GM23338 (cell line): ENCODE measurements at regions not wholly inside any gene's neighbourhood (a gene's known extent, or its start where the extent isn't known, plus 50 kb on each side); places are given as distances from the start of the nearest gene placed in this dataset.

ENCODE experiments used
- CREB1 ChIP-seq: fragments of 250-450 bp; sonication (Bioruptor Pico); IDR thresholded peaks from 2 replicates; pipeline ENCODE4 v1.5.0; 2020; ENCODE audit warnings: low read depth, mild to moderate bottlenecking, moderate library complexity
- EZH2 ChIP-seq: fragments of 200-600 bp; sonication (generic); IDR thresholded peaks from one replicate; pipeline ENCODE4 v1.8.0; 2017; ENCODE audit warnings: antibody characterized with exemption, mild to moderate bottlenecking, low read depth; ENCODE audit not compliant: unreplicated experiment
- EZH2phosphoT487 ChIP-seq: fragments of 200-600 bp; sonication (generic); IDR thresholded peaks from one replicate; pipeline ENCODE4 v1.8.1; 2018; ENCODE audit warnings: antibody characterized with exemption; ENCODE audit not compliant: unreplicated experiment
- JUNB ChIP-seq: IDR thresholded peaks from one replicate; pipeline ENCODE4 v1.6.1; 2016; ENCODE audit warnings: antibody characterized with exemption; ENCODE audit not compliant: unreplicated experiment
- POLR2AphosphoS5 ChIP-seq: IDR thresholded peaks from 2 replicates; pipeline ENCODE4 v1.6.1; 2016; ENCODE audit warnings: antibody characterized with exemption, low read depth
- ZNF114 ChIP-seq: fragments of 250-450 bp; sonication (Bioruptor Pico); IDR thresholded peaks from 2 replicates; pipeline ENCODE4 v1.5.0; 2020; ENCODE audit warnings: mild to moderate bottlenecking, moderate library complexity
- TF ChIP-seq, protein P1 (sequence below), 2 experiments: fragments of 200-600 bp in 1 of 2; sonication (generic) in 1 of 2; conservative IDR thresholded peaks; 2 replicates each; pipeline versions ENCODE4 v1.5.1 to v1.6.1; 2016 to 2017; ENCODE audit warnings: antibody characterized with exemption in 2 of 2, low read depth in 2 of 2, mild to moderate bottlenecking in 2 of 2, moderate library complexity in 1 of 2
- TF ChIP-seq, protein P2 (sequence below): IDR thresholded peaks from one replicate; pipeline ENCODE4 v1.6.1; 2018; ENCODE audit warnings: antibody characterized with exemption; ENCODE audit not compliant: unreplicated experiment
- TF ChIP-seq, protein P3 (sequence below): IDR thresholded peaks from 2 replicates; pipeline ENCODE4 v1.6.1; 2016; ENCODE audit warnings: antibody characterized with exemption

DNA sequence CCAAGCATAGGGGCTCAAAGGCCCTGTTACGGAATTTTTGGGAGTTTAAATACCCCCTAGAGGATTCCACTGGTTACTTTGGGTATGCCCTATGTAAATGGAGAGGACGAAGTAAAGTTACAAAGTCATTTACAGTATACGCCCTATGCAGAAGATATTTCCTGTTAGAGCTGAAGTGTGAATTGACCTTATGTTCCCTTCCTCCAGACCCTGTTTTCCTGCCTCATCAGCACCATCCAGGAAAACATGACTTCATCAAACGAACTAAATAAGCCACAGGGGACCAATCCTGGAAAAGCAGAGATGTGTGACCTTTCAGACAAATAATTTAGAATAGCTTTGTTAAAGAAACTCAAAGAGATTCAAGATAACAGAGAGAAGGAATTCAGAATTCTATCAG lies 177.4 kb downstream of the SQOR start:
- TF ChIP-seq EZH2, result no peak
- TF ChIP-seq, protein P1, sequence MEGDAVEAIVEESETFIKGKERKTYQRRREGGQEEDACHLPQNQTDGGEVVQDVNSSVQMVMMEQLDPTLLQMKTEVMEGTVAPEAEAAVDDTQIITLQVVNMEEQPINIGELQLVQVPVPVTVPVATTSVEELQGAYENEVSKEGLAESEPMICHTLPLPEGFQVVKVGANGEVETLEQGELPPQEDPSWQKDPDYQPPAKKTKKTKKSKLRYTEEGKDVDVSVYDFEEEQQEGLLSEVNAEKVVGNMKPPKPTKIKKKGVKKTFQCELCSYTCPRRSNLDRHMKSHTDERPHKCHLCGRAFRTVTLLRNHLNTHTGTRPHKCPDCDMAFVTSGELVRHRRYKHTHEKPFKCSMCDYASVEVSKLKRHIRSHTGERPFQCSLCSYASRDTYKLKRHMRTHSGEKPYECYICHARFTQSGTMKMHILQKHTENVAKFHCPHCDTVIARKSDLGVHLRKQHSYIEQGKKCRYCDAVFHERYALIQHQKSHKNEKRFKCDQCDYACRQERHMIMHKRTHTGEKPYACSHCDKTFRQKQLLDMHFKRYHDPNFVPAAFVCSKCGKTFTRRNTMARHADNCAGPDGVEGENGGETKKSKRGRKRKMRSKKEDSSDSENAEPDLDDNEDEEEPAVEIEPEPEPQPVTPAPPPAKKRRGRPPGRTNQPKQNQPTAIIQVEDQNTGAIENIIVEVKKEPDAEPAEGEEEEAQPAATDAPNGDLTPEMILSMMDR (conservative IDR thresholded peaks at IDR 0.05; ENCODE audit: low read depth in 2 of 2), result no peak
- TF ChIP-seq, protein P2, sequence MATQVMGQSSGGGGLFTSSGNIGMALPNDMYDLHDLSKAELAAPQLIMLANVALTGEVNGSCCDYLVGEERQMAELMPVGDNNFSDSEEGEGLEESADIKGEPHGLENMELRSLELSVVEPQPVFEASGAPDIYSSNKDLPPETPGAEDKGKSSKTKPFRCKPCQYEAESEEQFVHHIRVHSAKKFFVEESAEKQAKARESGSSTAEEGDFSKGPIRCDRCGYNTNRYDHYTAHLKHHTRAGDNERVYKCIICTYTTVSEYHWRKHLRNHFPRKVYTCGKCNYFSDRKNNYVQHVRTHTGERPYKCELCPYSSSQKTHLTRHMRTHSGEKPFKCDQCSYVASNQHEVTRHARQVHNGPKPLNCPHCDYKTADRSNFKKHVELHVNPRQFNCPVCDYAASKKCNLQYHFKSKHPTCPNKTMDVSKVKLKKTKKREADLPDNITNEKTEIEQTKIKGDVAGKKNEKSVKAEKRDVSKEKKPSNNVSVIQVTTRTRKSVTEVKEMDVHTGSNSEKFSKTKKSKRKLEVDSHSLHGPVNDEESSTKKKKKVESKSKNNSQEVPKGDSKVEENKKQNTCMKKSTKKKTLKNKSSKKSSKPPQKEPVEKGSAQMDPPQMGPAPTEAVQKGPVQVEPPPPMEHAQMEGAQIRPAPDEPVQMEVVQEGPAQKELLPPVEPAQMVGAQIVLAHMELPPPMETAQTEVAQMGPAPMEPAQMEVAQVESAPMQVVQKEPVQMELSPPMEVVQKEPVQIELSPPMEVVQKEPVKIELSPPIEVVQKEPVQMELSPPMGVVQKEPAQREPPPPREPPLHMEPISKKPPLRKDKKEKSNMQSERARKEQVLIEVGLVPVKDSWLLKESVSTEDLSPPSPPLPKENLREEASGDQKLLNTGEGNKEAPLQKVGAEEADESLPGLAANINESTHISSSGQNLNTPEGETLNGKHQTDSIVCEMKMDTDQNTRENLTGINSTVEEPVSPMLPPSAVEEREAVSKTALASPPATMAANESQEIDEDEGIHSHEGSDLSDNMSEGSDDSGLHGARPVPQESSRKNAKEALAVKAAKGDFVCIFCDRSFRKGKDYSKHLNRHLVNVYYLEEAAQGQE, result no peak
- TF ChIP-seq EZH2phosphoT487, result no peak
- TF ChIP-seq JUNB, result no peak
- TF ChIP-seq CREB1 (CRISPR knock-in tag), result no peak
- no peak for TF ChIP-seq POLR2AphosphoS5
- TF ChIP-seq, protein P3, sequence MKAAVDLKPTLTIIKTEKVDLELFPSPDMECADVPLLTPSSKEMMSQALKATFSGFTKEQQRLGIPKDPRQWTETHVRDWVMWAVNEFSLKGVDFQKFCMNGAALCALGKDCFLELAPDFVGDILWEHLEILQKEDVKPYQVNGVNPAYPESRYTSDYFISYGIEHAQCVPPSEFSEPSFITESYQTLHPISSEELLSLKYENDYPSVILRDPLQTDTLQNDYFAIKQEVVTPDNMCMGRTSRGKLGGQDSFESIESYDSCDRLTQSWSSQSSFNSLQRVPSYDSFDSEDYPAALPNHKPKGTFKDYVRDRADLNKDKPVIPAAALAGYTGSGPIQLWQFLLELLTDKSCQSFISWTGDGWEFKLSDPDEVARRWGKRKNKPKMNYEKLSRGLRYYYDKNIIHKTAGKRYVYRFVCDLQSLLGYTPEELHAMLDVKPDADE, result no peak
- TF ChIP-seq ZNF114 (CRISPR knock-in tag), result no peak
